HepG2 (cell line): ENCODE measurements at regions not wholly inside any gene's neighbourhood (a gene's known extent, or its start where the extent isn't known, plus 50 kb on each side); places are given as distances from the start of the nearest gene placed in this dataset.

Experiments used
- ATAC-seq: fragments of 200-7000 bp; cut with Tn5 transposase; 3 replicates; pipeline ENCODE4 v1.9.1; 2020; ENCODE audit warnings: mild to moderate bottlenecking, moderate library complexity
- BruUV-seq: library from RNA; stranded (reverse); fragments of 400-500 nt; replicated peaks from 2 replicates; lab custom pipeline; 2021; lab: Mats Ljungman, UMichigan
- CTCF ChIA-PET: fragments of 300-600 bp; formaldehyde crosslinking; extraction: SDS; loops from one replicate; lab custom pipeline; 2021; ENCODE audit warnings: low total read pairs, inconsistent platforms, low intra/inter-chr PET ratio; lab: Yijun Ruan, JAX
- POLR2A ChIA-PET: fragments of 350-600 bp; sonication (Branson Sonifier 250); formaldehyde crosslinking; loops from one replicate; lab custom pipeline; 2020; ENCODE audit warnings: antibody characterized with exemption, inconsistent platforms; lab: Yijun Ruan, JAX
- DNase-seq: peaks from one replicate; pipeline ENCODE4 v3.0.0-alpha.2; 2015; ENCODE audit warnings: low spot score
- FAIRE-seq: peaks from 3 replicates; lab custom pipeline; 2011; peaks lifted over from hg19 to GRCh38; lab: Jason Lieb, UNC
- H2AFZ ChIP-seq: one replicate; pipeline ENCODE4 v1.6.1; 2011; ENCODE audit warnings: low read length, inconsistent platforms
- H3K27ac ChIP-seq: fragments of 300-600 bp; 3 replicates; pipeline ENCODE4 v1.8.0; 2011; ENCODE audit warnings: mixed run types, mild to moderate bottlenecking, mixed read lengths, low read length, inconsistent platforms; ENCODE audit not compliant: insufficient read depth; ENCODE audit errors: extremely low read length
- H3K27me3 ChIP-seq, 2 experiments: fragments of 200-600 bp in 1 of 2; 2 replicates in 1 of 2; 3 replicates in 1 of 2; pipeline versions ENCODE4 v1.6.0 to v1.8.0; 2011; ENCODE audit warnings: low read length in 2 of 2, mild to moderate bottlenecking in 2 of 2, moderate library complexity in 2 of 2, inconsistent platforms in 1 of 2; ENCODE audit not compliant: insufficient read depth in 2 of 2, control insufficient read depth in 1 of 2
- H3K36me3 ChIP-seq, 2 experiments: fragments of 200-600 bp in 1 of 2; replicated peaks in 1 of 2; 2 replicates in 1 of 2; 3 replicates in 1 of 2; pipeline versions ENCODE4 v1.5.1 to v1.8.0; 2011; ENCODE audit warnings: low read length in 2 of 2, inconsistent platforms in 1 of 2; ENCODE audit not compliant: insufficient read depth in 2 of 2, control insufficient read depth in 1 of 2
- H3K4me1 ChIP-seq: 2 replicates; pipeline ENCODE4 v1.5.1; 2012; ENCODE audit warnings: low read length, inconsistent platforms; ENCODE audit not compliant: insufficient read depth
- H3K4me2 ChIP-seq: 2 replicates; pipeline ENCODE4 v1.6.0; 2011; ENCODE audit warnings: low read depth, low read length, inconsistent platforms
- H3K4me3 ChIP-seq, 3 experiments: fragments of 200-600 bp in 1 of 3; sonication (generic), shearing (Covaris generic) in 1 of 3; replicated peaks in 1 of 3; 2 replicates each; pipeline ENCODE4 v1.5.1; 2011 to 2016; ENCODE audit warnings: low read length in 3 of 3, inconsistent platforms in 2 of 3, low read depth in 2 of 3, mild to moderate bottlenecking in 2 of 3, control low read depth in 1 of 3, mixed read lengths in 1 of 3; ENCODE audit not compliant: insufficient read depth in 1 of 3
- H3K79me2 ChIP-seq: one replicate; pipeline ENCODE4 v1.6.1; 2011; ENCODE audit warnings: low read length, inconsistent platforms; ENCODE audit not compliant: insufficient read depth
- H3K9ac ChIP-seq: 2 replicates; pipeline ENCODE4 v1.6.0; 2011; ENCODE audit warnings: mild to moderate bottlenecking, low read depth, low read length, inconsistent platforms; ENCODE audit not compliant: insufficient read depth
- H3K9me3 ChIP-seq: 2 replicates; pipeline ENCODE4 v1.5.1; 2012; ENCODE audit warnings: mild to moderate bottlenecking, low read length
- H4K20me1 ChIP-seq: 2 replicates; pipeline ENCODE4 v1.6.0; 2011; ENCODE audit warnings: inconsistent platforms, mild to moderate bottlenecking, low read length, moderate library complexity; ENCODE audit not compliant: insufficient read depth
- BORCS8-MEF2B ChIP-seq: sonication (generic); formaldehyde crosslinking; IDR thresholded peaks from 2 replicates; pipeline ENCODE4 v1.8.0; 2022; ENCODE audit warnings: mild to moderate bottlenecking, missing genetic modification reagents
- GTF3A ChIP-seq: sonication (generic); formaldehyde crosslinking; conservative IDR thresholded peaks from 2 replicates; pipeline ENCODE4 v1.4.0; 2020; ENCODE audit warnings: mild to moderate bottlenecking, missing genetic modification reagents
- IRX3 ChIP-seq: sonication (generic); formaldehyde crosslinking; IDR thresholded peaks from 2 replicates; pipeline ENCODE4 v1.8.1; 2023; ENCODE audit warnings: mild to moderate bottlenecking, low read depth, missing genetic modification reagents, borderline replicate concordance
- MED13 ChIP-seq: sonication (generic); formaldehyde crosslinking; IDR thresholded peaks from 2 replicates; pipeline ENCODE4 v1.5.0; 2020; ENCODE audit warnings: missing genetic modification reagents
- RBM22 ChIP-seq: fragments of 200-400 bp; formaldehyde crosslinking; optimal IDR thresholded peaks from 2 replicates; pipeline ENCODE3; 2017; ENCODE audit warnings: mild to moderate bottlenecking, low read length, moderate library complexity
- SNAI1 ChIP-seq: sonication (generic); formaldehyde crosslinking; IDR thresholded peaks from 2 replicates; pipeline ENCODE4 v1.5.0; 2020; ENCODE audit warnings: mild to moderate bottlenecking, missing genetic modification reagents, borderline replicate concordance
- ZNF629 ChIP-seq: sonication (generic); formaldehyde crosslinking; conservative IDR thresholded peaks from 2 replicates; pipeline ENCODE4 v1.5.0; 2020; ENCODE audit warnings: missing genetic modification reagents
- ZNF75D ChIP-seq: sonication (generic); formaldehyde crosslinking; IDR thresholded peaks from 2 replicates; pipeline ENCODE4 v1.8.1; 2023; ENCODE audit warnings: missing genetic modification reagents, mild to moderate bottlenecking, borderline replicate concordance
- WGBS: methylation state at CpG from one replicate; pipeline ENCODE4 v1.1.6; 2017; ENCODE audit warnings: low lambda C conversion rate; 5-methylcytosine and 5-hydroxymethylcytosine counted together
- in situ Hi-C: cut with HindIII; loops from 2 replicates; pipeline ENCODE4 v1.10.0; 2017; ENCODE audit warnings: low pct_unique_long_range_greater_than_20kb; ENCODE audit not compliant: extremely low pct_ligation_motif_present
- intact Hi-C: fragments of 100-400 bp; cut with micrococcal nuclease; formaldehyde crosslinking; loops from one replicate; pipeline ENCODE4 v1.10.0; 2022; ENCODE audit not compliant: unreplicated experiment
- TF ChIP-seq, protein P1 (sequence below): sonication (generic); formaldehyde crosslinking; IDR thresholded peaks from 2 replicates; pipeline ENCODE4 v1.9.0; 2022; ENCODE audit warnings: missing genetic modification reagents, mild to moderate bottlenecking, borderline replicate concordance
- TF ChIP-seq, protein P2 (sequence below): sonication (generic); formaldehyde crosslinking; IDR thresholded peaks from 2 replicates; pipeline ENCODE4 v1.4.0; 2020; ENCODE audit warnings: missing genetic modification reagents

DNA sequence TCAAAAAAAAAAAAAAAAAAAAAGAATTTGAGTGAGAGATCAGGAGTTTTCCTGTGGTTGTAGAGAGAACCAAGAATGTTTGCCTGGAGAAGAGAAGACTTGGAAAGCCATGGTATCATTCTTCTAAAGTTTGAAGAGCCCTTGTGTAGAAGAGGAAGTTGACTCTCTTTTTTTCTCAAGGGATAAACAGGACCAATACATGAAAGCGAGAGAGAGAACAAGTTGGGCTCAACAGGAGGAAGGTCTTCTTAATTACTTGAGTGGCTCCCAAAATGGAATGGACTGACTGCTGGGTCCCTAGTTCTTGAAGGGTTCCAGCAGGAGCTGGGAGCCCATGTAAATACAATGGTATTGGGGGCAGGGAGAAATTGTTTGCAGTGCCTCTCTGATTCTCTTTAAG is 173.3 kb upstream of the ADO start (continued):
- TF ChIP-seq IRX3 (CRISPR knock-in tag), result no peak
- no peak for TF ChIP-seq SNAI1 (CRISPR knock-in tag)
- no peak for TF ChIP-seq ZNF75D
- TF ChIP-seq, protein P1, sequence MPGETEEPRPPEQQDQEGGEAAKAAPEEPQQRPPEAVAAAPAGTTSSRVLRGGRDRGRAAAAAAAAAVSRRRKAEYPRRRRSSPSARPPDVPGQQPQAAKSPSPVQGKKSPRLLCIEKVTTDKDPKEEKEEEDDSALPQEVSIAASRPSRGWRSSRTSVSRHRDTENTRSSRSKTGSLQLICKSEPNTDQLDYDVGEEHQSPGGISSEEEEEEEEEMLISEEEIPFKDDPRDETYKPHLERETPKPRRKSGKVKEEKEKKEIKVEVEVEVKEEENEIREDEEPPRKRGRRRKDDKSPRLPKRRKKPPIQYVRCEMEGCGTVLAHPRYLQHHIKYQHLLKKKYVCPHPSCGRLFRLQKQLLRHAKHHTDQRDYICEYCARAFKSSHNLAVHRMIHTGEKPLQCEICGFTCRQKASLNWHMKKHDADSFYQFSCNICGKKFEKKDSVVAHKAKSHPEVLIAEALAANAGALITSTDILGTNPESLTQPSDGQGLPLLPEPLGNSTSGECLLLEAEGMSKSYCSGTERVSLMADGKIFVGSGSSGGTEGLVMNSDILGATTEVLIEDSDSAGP (CRISPR knock-in tag), result no peak
- TF ChIP-seq RBM22, result no peak
- no peak for TF ChIP-seq GTF3A (CRISPR knock-in tag)
- TF ChIP-seq BORCS8-MEF2B, result no peak
- TF ChIP-seq MED13 (CRISPR knock-in tag), result no peak

DNA sequence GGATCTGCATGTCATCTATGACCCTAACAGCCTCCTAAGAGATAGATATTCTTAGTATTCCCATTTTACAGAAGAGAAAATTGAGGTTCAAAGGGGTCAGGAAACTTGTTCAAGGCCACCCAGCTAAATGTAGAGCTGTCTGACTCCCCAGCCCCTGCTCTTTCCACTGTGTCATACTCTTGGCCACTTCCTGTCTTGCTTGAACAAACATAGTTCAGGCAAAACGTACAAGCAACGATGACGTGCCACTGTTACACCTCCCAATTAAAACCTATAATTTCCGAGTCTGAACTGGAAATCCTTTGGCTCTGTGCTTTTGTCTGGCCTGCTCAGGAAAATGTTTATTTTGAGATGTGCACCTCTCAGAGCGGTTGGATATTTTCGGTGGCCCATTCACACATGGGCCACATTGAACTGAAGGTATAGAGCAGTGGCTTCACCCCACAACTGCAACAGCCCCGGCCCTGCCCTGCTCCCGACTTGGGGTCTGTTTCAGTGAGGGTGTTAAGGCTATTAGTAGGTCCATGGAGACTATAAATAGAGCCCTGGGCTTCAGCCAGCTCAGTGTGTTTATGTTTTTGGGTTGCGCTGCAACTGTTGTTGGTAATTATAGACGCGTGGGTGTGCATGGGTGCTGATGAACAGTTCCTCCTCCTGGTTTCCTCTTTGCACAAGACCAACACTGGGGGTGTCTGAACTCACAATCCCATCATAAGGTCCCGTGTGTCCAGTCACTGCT is 172.3 kb upstream of the ADO start:
- intact Hi-C loops, result no loop called here
- Histone ChIP-seq H2AFZ (no peak overlapping the region), H3K4me3 (no peak overlapping the region), H3K9me3 (no peaks in the 10 kb centered on the region), H3K9ac (no peak overlapping the region), H3K4me2 (no peak overlapping the region), H3K79me2 (no peaks in the 10 kb centered on the region), H4K20me1 (no peaks in the 10 kb centered on the region), H3K4me1 (peaks cover 5% of the 10 kb centered on the region), H3K36me3 (no peaks in the 10 kb centered on the region), H3K27me3 (0 out of 5 replicates have a peak, but pooled peaks cover 0 to 1% of the 10 kb centered on the region in 2 experiments), H3K27ac (no peak overlapping the region)
- FAIRE-seq (no peak), ATAC-seq (no peak), DNase-seq (no peak)
- in situ Hi-C loops, result no loop called here
- 59% methylated on average over 10 of the region's 12 CpGs for WGBS
- no TSS peak for BruUV-seq
- ChIA-PET CTCF (no interaction called here), POLR2A (no interaction called here)
- TF ChIP-seq ZNF629 (CRISPR knock-in tag), result 0 out of 2 replicates have a peak, but pooled peaks have one; percentile 19
- TF ChIP-seq, protein P2, sequence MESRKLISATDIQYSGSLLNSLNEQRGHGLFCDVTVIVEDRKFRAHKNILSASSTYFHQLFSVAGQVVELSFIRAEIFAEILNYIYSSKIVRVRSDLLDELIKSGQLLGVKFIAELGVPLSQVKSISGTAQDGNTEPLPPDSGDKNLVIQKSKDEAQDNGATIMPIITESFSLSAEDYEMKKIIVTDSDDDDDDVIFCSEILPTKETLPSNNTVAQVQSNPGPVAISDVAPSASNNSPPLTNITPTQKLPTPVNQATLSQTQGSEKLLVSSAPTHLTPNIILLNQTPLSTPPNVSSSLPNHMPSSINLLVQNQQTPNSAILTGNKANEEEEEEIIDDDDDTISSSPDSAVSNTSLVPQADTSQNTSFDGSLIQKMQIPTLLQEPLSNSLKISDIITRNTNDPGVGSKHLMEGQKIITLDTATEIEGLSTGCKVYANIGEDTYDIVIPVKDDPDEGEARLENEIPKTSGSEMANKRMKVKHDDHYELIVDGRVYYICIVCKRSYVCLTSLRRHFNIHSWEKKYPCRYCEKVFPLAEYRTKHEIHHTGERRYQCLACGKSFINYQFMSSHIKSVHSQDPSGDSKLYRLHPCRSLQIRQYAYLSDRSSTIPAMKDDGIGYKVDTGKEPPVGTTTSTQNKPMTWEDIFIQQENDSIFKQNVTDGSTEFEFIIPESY, result no peak
